IMR-90 (cell line): ENCODE measurements at regions not wholly inside any gene's neighbourhood (a gene's known extent, or its start where the extent isn't known, plus 50 kb on each side); places are given as distances from the start of the nearest gene placed in this dataset.

Experiments
- ATAC-seq: fragments of 200-7000 bp; cut with Tn5 transposase; 2 replicates; pipeline ENCODE4 v1.9.1; 2020; ENCODE audit warnings: low read depth, mild to moderate bottlenecking, moderate library complexity
- BruUV-seq: library from RNA; stranded (reverse); fragments of 400-500 nt; replicated peaks from 2 replicates; lab custom pipeline; 2021; lab: Mats Ljungman, UMichigan
- CTCF ChIA-PET: fragments of 300-600 bp; formaldehyde crosslinking; extraction: SDS; loops from one replicate; lab custom pipeline; 2021; ENCODE audit warnings: antibody characterized with exemption; lab: Yijun Ruan, JAX
- POLR2A ChIA-PET: fragments of 300-600 bp; sonication (Branson Sonifier 250); formaldehyde crosslinking; loops from one replicate; lab custom pipeline; 2022; ENCODE audit warnings: antibody characterized with exemption; ENCODE audit not compliant: unreplicated experiment; lab: Charles Lee
- DNase-seq: peaks from one replicate; pipeline ENCODE4 v3.0.0; 2013
- H2AFZ ChIP-seq: replicated peaks from 2 replicates; pipeline ENCODE3; 2013; ENCODE audit warnings: low read length, mild to moderate bottlenecking; ENCODE audit not compliant: poor library complexity
- H2AK5ac ChIP-seq: 2 replicates; pipeline ENCODE4 v1.6.1; 2013; ENCODE audit warnings: low read depth, low read length, inconsistent platforms
- H2AK9ac ChIP-seq: replicated peaks from 2 replicates; pipeline ENCODE3; 2013; ENCODE audit warnings: mild to moderate bottlenecking, low read depth, low read length, moderate library complexity; ENCODE audit not compliant: poor library complexity
- H2BK120ac ChIP-seq: 2 replicates; pipeline ENCODE4 v1.6.1; 2013; ENCODE audit warnings: low read depth, low read length, inconsistent platforms
- H2BK15ac ChIP-seq: 3 replicates; pipeline ENCODE4 v1.6.1; 2013; ENCODE audit warnings: low read depth, low read length, inconsistent platforms
- H2BK20ac ChIP-seq: 2 replicates; pipeline ENCODE4 v1.6.1; 2013; ENCODE audit warnings: low read depth, mild to moderate bottlenecking, inconsistent platforms, low read length, moderate library complexity
- H2BK5ac ChIP-seq: 2 replicates; pipeline ENCODE4 v1.6.1; 2013; ENCODE audit warnings: mild to moderate bottlenecking, low read depth, low read length, inconsistent platforms; ENCODE audit not compliant: poor library complexity, severe bottlenecking
- H3K14ac ChIP-seq: replicated peaks from 2 replicates; pipeline ENCODE4 v1.6.1; 2013; ENCODE audit warnings: low read depth, low read length, inconsistent platforms
- H3K18ac ChIP-seq: 2 replicates; pipeline ENCODE4 v1.6.1; 2013; ENCODE audit warnings: low read depth, low read length, control low read depth
- H3K23ac ChIP-seq: 2 replicates; pipeline ENCODE4 v1.6.1; 2013; ENCODE audit warnings: low read depth, low read length, inconsistent platforms
- H3K27ac ChIP-seq: 2 replicates; pipeline ENCODE4 v1.5.1; 2013; ENCODE audit warnings: mild to moderate bottlenecking, control low read depth, low read length; ENCODE audit not compliant: insufficient read depth
- H3K27me3 ChIP-seq: 2 replicates; pipeline ENCODE4 v1.6.1; 2013; ENCODE audit warnings: low read length; ENCODE audit not compliant: control insufficient read depth, insufficient read depth
- H3K36me3 ChIP-seq: 2 replicates; pipeline ENCODE4 v1.6.1; 2013; ENCODE audit warnings: low read length, mixed read lengths; ENCODE audit not compliant: control insufficient read depth, insufficient read depth
- H3K4ac ChIP-seq: 2 replicates; pipeline ENCODE4 v1.6.1; 2013; ENCODE audit warnings: low read depth, low read length, inconsistent platforms
- H3K4me1 ChIP-seq: 2 replicates; pipeline ENCODE4 v1.6.1; 2013; ENCODE audit warnings: low read length, mixed read lengths; ENCODE audit not compliant: control insufficient read depth, insufficient read depth
- H3K4me2 ChIP-seq: 2 replicates; pipeline ENCODE4 v1.6.1; 2013; ENCODE audit warnings: low read depth, mild to moderate bottlenecking, control low read depth, low read length, moderate library complexity
- H3K4me3 ChIP-seq: 2 replicates; pipeline ENCODE4 v1.5.1; 2013; ENCODE audit warnings: low read depth, mild to moderate bottlenecking, control low read depth, low read length, moderate library complexity; ENCODE audit not compliant: insufficient read depth
- H3K56ac ChIP-seq: 2 replicates; pipeline ENCODE4 v1.6.1; 2013; ENCODE audit warnings: low read length, inconsistent platforms; ENCODE audit not compliant: insufficient read depth; ENCODE audit errors: extremely low read depth
- H3K79me1 ChIP-seq, 2 experiments: 2 replicates each; pipeline ENCODE4 v1.6.1; 2013; ENCODE audit warnings: low read length in 2 of 2, inconsistent platforms in 1 of 2, low read depth in 1 of 2
- H3K9ac ChIP-seq: 2 replicates; pipeline ENCODE4 v1.6.1; 2013; ENCODE audit warnings: low read depth, low read length, control low read depth
- H3K9me1 ChIP-seq: 2 replicates; pipeline ENCODE4 v1.6.1; 2013; ENCODE audit warnings: low read length, inconsistent platforms; ENCODE audit not compliant: insufficient read depth
- H3K9me3 ChIP-seq: 2 replicates; pipeline ENCODE4 v1.6.1; 2013; ENCODE audit warnings: low read length; ENCODE audit not compliant: control insufficient read depth, insufficient read depth
- H4K20me1 ChIP-seq: 2 replicates; pipeline ENCODE4 v1.6.1; 2013; ENCODE audit warnings: low read length, inconsistent platforms; ENCODE audit not compliant: insufficient read depth
- H4K5ac ChIP-seq: 2 replicates; pipeline ENCODE4 v1.6.1; 2013; ENCODE audit warnings: mild to moderate bottlenecking, low read depth, low read length, control low read depth
- H4K8ac ChIP-seq, 2 experiments: 2 replicates each; pipeline ENCODE4 v1.6.1; 2013; ENCODE audit warnings: low read depth in 2 of 2, low read length in 2 of 2, control low read depth in 1 of 2, inconsistent platforms in 1 of 2
- H4K91ac ChIP-seq: 2 replicates; pipeline ENCODE4 v1.6.1; 2013; ENCODE audit warnings: low read depth, low read length, inconsistent platforms; ENCODE audit not compliant: insufficient read depth
- BHLHE40 ChIP-seq: fragments of 150-350 bp; IDR thresholded peaks from 2 replicates; pipeline ENCODE4 v1.6.1; 2016; ENCODE audit warnings: mild to moderate bottlenecking, low read depth, low read length
- CEBPB ChIP-seq: IDR thresholded peaks from 2 replicates; pipeline ENCODE4 v1.6.1; 2012; ENCODE audit warnings: low read depth, low read length, improper control_type of control experiment
- CHD1 ChIP-seq: IDR thresholded peaks from 2 replicates; pipeline ENCODE4 v1.6.1; 2012; ENCODE audit warnings: low read depth, low read length, improper control_type of control experiment
- CTCF ChIP-seq: conservative IDR thresholded peaks from 2 replicates; pipeline ENCODE4 v1.5.1; 2012; ENCODE audit warnings: mild to moderate bottlenecking, low read depth, low read length, improper control_type of control experiment
- FOS ChIP-seq: fragments of 150-350 bp; IDR thresholded peaks from 2 replicates; pipeline ENCODE4 v1.6.1; 2016; ENCODE audit warnings: low read depth, low read length
- MAZ ChIP-seq: IDR thresholded peaks from 2 replicates; pipeline ENCODE4 v1.6.1; 2012; ENCODE audit warnings: low read depth, mild to moderate bottlenecking, low read length, improper control_type of control experiment, moderate library complexity, borderline replicate concordance
- NFE2L2 ChIP-seq: fragments of 150-350 bp; IDR thresholded peaks from 2 replicates; pipeline ENCODE4 v1.6.1; 2016; ENCODE audit warnings: low read depth, mild to moderate bottlenecking, low read length
- RAD21 ChIP-seq: IDR thresholded peaks from 2 replicates; pipeline ENCODE4 v1.6.1; 2012; ENCODE audit warnings: low read length, improper control_type of control experiment
- RCOR1 ChIP-seq: IDR thresholded peaks from 2 replicates; pipeline ENCODE4 v1.6.1; 2012; ENCODE audit warnings: mild to moderate bottlenecking, low read length, improper control_type of control experiment; ENCODE audit not compliant: insufficient replicate concordance
- RFX5 ChIP-seq: IDR thresholded peaks from 2 replicates; pipeline ENCODE4 v1.8.0; 2012; ENCODE audit warnings: low read depth, mild to moderate bottlenecking, low read length, moderate library complexity
- SMC3 ChIP-seq: fragments of 150-350 bp; IDR thresholded peaks from 2 replicates; pipeline ENCODE4 v1.6.1; 2016; ENCODE audit warnings: low read depth, mild to moderate bottlenecking, antibody characterized with exemption, low read length, moderate library complexity
- USF2 ChIP-seq: fragments of 150-350 bp; IDR thresholded peaks from 2 replicates; pipeline ENCODE4 v1.6.1; 2017; ENCODE audit warnings: mild to moderate bottlenecking, antibody characterized with exemption, low read length, low read depth
- WGBS, 2 experiments: methylation state at CpG; one replicate each; pipeline versions ENCODE4 v1.1.5 to v1.1.7; 2013; ENCODE audit warnings: missing lambda C conversion rate in 2 of 2; ENCODE audit not compliant: insufficient read length in 1 of 2; ENCODE audit errors: extremely low coverage in 2 of 2; 5-methylcytosine and 5-hydroxymethylcytosine counted together
- dilution Hi-C: fragments of 300-500 bp; cut with HindIII; formaldehyde crosslinking; loops from one replicate; pipeline ENCODE4 v1.14.3; 2018; ENCODE audit warnings: low sequenced_read_pairs; ENCODE audit not compliant: unreplicated experiment
- in situ Hi-C: fragments of 300-500 bp; cut with MboI; formaldehyde crosslinking; loops from 3 replicates; pipeline ENCODE4 v1.14.3; 2019; ENCODE audit warnings: low sequenced_read_pairs, inconsistent platforms, mixed read lengths
- intact Hi-C: fragments of 100-400 bp; cut with micrococcal nuclease; formaldehyde crosslinking; loops from 2 replicates; pipeline ENCODE4 v1.10.0; 2022

GRCh38 chr16:9457215-9457614 lies 365.8 kb downstream of the HAPSTR1 start:
- no peak for TF ChIP-seq RCOR1
- TF ChIP-seq CHD1, result no peak
- no peak for TF ChIP-seq MAZ
- no peak for TF ChIP-seq SMC3
- no peak for TF ChIP-seq RFX5
- TF ChIP-seq BHLHE40, result no peak
- TF ChIP-seq USF2, result no peak
- no peak for TF ChIP-seq CEBPB
- TF ChIP-seq RAD21, result no peak
- no peak for TF ChIP-seq FOS
- no peak for TF ChIP-seq CTCF
- no peak for TF ChIP-seq NFE2L2
- no peak overlapping the region for H2BK20ac ChIP-seq
- no peak overlapping the region for H4K8ac ChIP-seq
- no peak overlapping the region for H2BK15ac ChIP-seq
- no TSS peak for BruUV-seq
- ChIA-PET CTCF (no interaction called here), POLR2A (no interaction called here)
- H3K27ac ChIP-seq, result no peak overlapping the region
- no peaks in the 10 kb centered on the region for H3K36me3 ChIP-seq
- H3K4me2 ChIP-seq, result no peak overlapping the region
- H3K4me1 ChIP-seq, result no peaks in the 10 kb centered on the region
- H4K20me1 ChIP-seq, result no peaks in the 10 kb centered on the region
- H2AFZ ChIP-seq, result no peak overlapping the region
- H3K56ac ChIP-seq, result no peak overlapping the region
- no peak for ATAC-seq
- no peak overlapping the region for H3K4me3 ChIP-seq
- no peaks in the 10 kb centered on the region for H3K9me1 ChIP-seq
- H3K18ac ChIP-seq, result no peak overlapping the region
- dilution Hi-C loops, result no loop called here
- in situ Hi-C loops, result no loop called here
- H2BK120ac ChIP-seq, result no peak overlapping the region
- H3K79me1 ChIP-seq, result no peaks in the 10 kb centered on the region
- no peak overlapping the region for H4K91ac ChIP-seq
- no peak overlapping the region for H3K4ac ChIP-seq
- H4K5ac ChIP-seq, result no peak overlapping the region
- no peak overlapping the region for H3K9ac ChIP-seq
- no peak for DNase-seq
- H2BK5ac ChIP-seq, result no peak overlapping the region
- no peak overlapping the region for H2AK9ac ChIP-seq
- H3K14ac ChIP-seq, result no peak overlapping the region
- intact Hi-C loops, result loop anchor here (2.0 kb wide), 1 partner anchor 22 kb away; no protein-coding TSS in a partner anchor
- H3K9me3 ChIP-seq, result peaks cover 20% of the 10 kb centered on the region; the same call in 1 of the 2 replicates
- H2AK5ac ChIP-seq, result no peak overlapping the region
- WGBS, 2 experiments, result no CpG with 5 or more reads among the region's 2 CpGs
- no peaks in the 10 kb centered on the region for H3K27me3 ChIP-seq
- no peak overlapping the region for H3K23ac ChIP-seq
